SK-N-SH treated with all-trans-retinoic acid at 6 μM for 48 hours (cell line): ENCODE measurements at regions not wholly inside any gene's neighbourhood (a gene's known extent, or its start where the extent isn't known, plus 50 kb on each side); places are given as distances from the start of the nearest gene placed in this dataset.

Source experiments
- ARNTL ChIP-seq: fragments of 450-650 bp; formaldehyde crosslinking; IDR thresholded peaks from 2 replicates; pipeline ENCODE4 v1.5.0; 2020; ENCODE audit warnings: low read depth, mild to moderate bottlenecking, moderate library complexity, borderline replicate concordance
- BACH2 ChIP-seq: fragments of 250-450 bp; sonication (Bioruptor Pico); IDR thresholded peaks from 2 replicates; pipeline ENCODE4 v1.9.0; 2021; ENCODE audit warnings: mild to moderate bottlenecking, borderline replicate concordance
- CREB5 ChIP-seq: fragments of 250-450 bp; sonication (Bioruptor Pico); IDR thresholded peaks from 2 replicates; pipeline ENCODE4 v1.5.1; 2020; ENCODE audit warnings: low read depth, mild to moderate bottlenecking, moderate library complexity
- ISL1 ChIP-seq: fragments of 250-450 bp; sonication (Bioruptor Pico); IDR thresholded peaks from 2 replicates; pipeline ENCODE4 v2.1.2; 2022; ENCODE audit warnings: mild to moderate bottlenecking, moderate library complexity
- SNAI2 ChIP-seq: fragments of 250-450 bp; sonication (Bioruptor Pico); IDR thresholded peaks from 2 replicates; pipeline ENCODE4 v1.5.0; 2020; ENCODE audit warnings: mild to moderate bottlenecking, moderate library complexity
- TOX ChIP-seq: fragments of 250-450 bp; sonication (Bioruptor Pico); IDR thresholded peaks from 2 replicates; pipeline ENCODE4 v1.8.0; 2021; ENCODE audit warnings: mild to moderate bottlenecking, moderate library complexity, borderline replicate concordance

- TF ChIP-seq CREB5 (CRISPR knock-in tag) (no peak), SNAI2 (CRISPR knock-in tag) (no peak), TOX (CRISPR knock-in tag) (no peak), ARNTL (no peak), ISL1 (CRISPR knock-in tag) (no peak), BACH2 (CRISPR knock-in tag) (no peak)
Observed at GRCh38 chr9:120210274-120210673, 369.7 kb downstream of the CDK5RAP2 start.
